Globus pallidus (tissue), 1 donor: ENCODE measurements at regions not wholly inside any gene's neighbourhood (a gene's known extent, or its start where the extent isn't known, plus 50 kb on each side); places are given as distances from the start of the nearest gene placed in this dataset.
A peak's percentile ranks its signal among the peaks of the same experiment; 100 is the strongest.

ENCODE experiments used
- DNase-seq: peaks from one replicate; pipeline ENCODE4 v3.0.0-alpha.2; 2015; ENCODE audit warnings: low spot score

DNA sequence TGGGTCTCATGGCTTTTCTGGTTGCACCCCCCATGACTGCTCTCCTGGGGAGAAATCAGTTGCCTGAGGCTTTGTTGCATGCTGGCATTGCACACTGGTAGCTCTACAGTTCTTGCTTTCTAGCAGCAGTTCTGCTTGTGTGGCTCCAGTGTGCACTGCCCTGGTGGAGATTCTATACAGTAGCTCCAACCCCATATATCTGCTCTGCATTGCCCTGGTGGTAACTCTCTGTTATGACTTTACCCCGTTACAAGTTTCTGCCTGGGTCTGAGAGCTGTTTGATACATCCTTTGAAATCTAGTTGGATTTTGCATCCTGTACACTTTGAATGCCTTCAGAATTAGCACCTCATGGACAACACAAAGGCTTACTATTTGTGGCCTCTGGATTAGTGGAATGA, 241.4 kb upstream of the EPHA5 start:
- no peak for DNase-seq

- no peak for DNase-seq
Measured at GRCh38 chr4:65893957-65894755, 223.9 kb upstream of the EPHA5 start.

- no peak for DNase-seq
Measured at GRCh38 chr4:65893271-65893670, 223.0 kb upstream of the EPHA5 start.

DNA sequence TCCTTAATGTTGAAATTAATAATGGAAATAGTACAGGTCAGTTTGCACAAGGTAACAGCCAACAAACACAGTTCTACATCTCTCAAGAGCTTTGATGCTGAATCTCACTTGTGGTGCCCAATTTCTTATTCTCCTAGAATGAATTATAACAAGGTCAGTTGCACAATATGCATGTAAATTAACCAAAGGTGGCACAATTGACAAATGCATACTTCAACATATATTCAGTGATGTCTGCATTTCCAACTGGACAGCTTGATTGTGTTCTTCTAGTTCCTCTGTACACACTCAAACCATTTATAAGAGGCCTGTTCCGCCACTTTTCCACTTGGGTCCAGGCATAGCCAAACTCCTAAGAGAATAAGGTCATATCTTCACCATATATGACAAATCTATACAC, 210.3 kb upstream of the EPHA5 start:
- DNase-seq = no peak

DNA sequence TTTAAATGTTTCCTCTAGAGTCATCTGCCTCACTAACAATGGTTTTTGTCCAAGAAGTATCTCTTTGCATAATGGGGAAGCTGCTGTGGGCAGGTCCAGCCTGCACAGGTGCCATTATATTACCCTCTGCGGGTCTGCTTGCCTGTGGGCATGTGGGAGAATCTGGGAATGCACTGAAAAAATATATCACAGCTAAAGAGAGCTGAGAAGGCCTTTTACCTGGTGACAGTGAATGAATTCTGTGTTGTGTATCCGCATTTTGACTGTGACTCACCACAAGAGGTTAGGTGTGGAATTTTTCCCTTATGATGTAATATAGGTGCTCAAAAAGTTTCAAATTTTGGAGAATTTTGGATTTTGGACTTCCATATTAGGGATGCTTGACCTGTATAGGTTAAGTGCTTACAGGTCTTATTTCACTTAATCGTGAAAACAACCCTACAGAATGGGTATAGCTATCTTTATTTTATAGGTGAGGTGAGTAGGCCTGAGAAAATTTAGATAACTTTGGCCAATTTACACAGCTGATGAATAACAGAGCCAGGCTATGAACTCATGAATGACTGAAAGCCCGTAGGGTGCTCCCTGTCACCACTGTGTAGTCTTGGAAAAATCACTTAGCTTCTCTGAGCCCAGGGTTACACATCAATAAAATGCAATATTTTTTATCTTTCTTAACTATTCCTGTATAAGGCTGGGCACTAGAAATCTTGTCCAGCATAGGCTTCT, 198.0 kb upstream of the EPHA5 start:
- DNase-seq = no peak

- DNase-seq = no peak
Measured at GRCh38 chr4:65865489-65865888, 195.2 kb upstream of the EPHA5 start.

DNA sequence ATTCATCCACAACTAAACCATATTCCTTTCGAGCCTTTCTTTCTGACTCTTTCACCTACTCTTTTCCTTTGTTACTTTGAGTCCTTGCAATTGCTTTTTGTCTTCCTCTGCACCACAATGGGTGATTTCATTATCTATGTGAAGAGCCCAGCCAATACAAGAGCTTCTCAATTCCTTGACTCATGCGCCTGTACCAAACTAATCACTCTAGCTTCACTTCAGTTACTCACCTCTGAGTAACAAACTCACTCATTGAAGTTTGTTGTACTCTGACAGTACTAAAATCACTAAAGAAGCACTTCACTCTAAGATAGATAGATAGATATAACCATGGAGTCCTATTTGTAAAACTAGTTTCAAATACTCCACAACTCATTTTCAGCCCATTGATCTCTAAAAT, 191.7 kb upstream of the EPHA5 start:
- no peak for DNase-seq

- DNase-seq = no peak
Measured at GRCh38 chr4:65845199-65845773, 175.0 kb upstream of the EPHA5 start.

DNA sequence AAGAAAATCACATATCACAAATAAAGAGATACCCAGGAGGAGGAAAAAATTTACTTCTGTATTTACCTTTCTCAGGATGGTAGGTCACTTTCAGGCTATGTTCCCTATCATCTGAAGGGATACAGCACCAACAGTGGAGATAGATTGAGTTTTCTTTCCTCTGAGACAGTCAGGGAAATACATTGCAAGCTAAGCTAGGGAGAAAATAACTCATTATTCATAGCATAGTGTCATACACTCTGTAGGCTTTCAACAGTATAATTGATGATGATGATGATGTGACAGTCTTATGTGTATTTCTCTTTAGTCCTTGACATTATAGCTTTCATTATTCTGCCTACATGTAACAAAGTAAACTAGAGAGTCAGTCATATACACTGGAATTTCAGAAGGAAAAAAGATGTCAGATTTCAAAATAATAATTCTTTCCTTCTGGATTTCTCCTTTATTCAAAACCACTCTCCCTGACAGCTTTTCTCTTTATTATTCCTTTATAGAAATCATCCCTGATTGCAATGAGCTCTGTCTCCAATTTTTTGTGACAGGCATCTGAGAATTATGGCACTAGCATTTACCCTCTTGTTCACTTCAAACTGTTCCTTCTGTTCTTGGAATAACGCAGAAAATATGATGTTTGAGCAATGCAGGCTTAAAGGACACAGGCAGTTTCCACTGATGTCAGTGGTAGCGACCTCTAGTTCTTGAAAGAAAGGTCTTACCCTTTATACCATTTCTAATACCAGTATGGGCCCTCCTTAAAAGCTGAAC, 169.1 kb upstream of the EPHA5 start:
- no peak for DNase-seq

DNA sequence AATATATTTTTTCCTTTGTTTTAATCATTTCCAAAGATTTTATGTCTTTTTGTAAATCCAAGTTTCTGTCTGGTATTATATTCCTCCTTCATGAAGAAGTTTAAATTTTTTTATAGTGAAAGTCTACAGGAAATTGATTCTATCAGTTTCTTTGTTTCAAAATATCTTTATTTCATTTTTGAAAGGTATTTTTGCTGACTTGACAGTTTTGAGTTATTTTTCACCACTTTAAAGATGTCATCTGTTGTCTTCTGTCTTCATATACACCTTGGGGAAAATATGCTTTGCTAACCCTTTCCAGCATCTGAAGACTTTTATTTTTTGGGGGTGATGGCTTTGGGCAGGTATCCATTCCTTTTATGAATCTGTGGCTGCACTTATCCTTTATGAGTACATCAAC, 164.4 kb upstream of the EPHA5 start:
- DNase-seq = no peak

DNA sequence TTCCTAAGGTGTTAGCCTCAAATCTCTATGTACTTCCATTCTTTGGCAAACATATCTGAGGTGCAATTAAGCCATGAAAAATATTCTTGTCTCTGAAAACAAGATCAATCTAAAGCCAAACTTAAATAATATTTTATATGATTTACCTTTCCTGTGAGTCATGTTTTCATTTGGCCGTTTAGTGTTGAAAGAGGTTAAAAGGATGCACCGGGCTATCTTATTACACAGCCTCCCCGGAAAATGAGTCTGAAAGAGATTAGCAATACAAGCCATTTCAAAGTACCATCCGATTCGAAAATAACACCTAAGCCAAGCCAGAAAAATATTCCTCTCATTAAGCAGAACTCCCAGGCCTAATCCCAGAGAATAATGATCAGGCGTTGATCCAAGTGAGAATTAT, 161.5 kb upstream of the EPHA5 start:
- DNase-seq = no peak

GRCh38 chr4:65825116-65825753, 154.9 kb upstream of the EPHA5 start:
- DNase-seq = no peak

- DNase-seq = no peak
Measured at GRCh38 chr4:65819192-65819591, 148.9 kb upstream of the EPHA5 start.

- DNase-seq = no peak
Measured at GRCh38 chr4:65805936-65806335, 135.6 kb upstream of the EPHA5 start.

- no peak for DNase-seq
Measured at GRCh38 chr4:65799513-65799912, 129.2 kb upstream of the EPHA5 start.

GRCh38 chr4:65798498-65799127, 128.3 kb upstream of the EPHA5 start:
- no peak for DNase-seq

DNA sequence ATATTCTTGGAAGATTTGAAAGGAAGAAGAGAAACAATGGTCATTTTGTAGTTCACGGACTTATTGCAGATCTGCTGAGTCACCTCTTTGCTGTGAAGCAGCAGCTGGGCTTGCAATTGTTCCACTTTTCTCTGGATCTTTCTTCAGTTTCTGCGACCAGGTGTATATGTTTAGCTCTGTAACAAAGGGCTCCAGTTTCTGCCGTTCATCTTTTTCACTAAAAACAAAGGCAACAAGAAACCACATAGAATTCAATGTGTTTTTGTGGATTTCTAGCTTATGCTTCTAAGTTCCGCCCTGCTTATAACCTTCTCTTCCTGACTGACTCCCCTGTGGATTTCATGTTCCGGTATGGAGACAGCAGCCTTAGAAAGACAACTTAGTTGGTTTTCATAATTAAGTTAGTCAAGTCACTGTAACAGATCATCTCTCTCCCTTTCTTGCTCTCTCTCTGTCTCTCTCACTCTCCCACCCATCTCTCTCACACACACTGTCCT, 121.6 kb upstream of the EPHA5 start:
- peak; percentile 37 for DNase-seq

DNA sequence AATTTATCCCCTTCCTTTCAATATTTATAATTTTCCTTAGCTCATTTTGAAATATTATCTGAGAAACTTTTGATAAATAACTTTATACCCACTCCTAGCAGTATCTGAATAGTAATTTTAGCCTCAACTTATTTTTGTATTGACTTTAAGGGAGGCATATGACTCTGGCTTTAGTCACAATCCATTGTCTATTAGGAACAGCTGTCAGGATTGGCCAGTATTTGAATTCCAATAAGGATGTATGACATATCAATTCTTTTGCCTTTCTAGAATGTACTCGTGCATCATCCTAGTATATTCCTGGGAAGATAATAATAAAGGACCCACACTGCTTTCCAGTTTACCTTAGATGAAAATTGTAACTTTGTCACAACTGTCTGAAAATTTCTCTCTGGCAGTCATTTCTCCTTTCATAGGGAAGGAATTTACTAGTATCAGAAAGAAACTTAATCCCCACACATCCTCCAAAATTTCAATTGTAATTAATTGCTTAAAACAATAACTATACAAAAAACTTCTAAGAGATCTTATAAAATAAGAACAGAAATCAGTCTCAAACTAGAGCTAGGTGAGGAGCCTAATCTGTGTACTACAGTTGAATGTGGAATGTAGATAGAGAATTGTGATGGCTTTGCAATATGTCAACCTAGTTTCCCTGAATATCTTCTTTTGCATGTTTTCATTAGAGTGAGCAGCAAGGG, 121.0 kb upstream of the EPHA5 start:
- DNase-seq = no peak

DNA sequence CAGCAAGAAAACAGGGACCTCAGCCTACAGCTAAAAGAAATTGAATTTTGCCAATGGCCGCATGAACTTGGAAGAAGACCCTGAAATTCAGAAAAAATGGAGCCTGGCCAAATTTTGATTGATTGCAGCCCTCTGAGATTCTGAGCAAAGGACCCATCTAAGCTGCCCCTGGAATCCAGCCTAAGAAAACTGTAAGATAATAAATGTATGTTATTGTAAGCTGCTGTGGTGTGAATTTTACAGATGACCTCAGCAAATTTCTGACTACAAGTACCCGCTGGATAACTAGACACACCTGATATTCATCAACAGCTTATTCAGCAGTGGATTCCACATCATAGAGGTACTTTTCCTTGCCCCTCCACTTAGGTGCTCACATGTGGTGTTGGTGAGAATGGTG, 119.5 kb upstream of the EPHA5 start:
- no peak for DNase-seq

GRCh38 chr4:65789341-65789740, 119.1 kb upstream of the EPHA5 start:
- no peak for DNase-seq

DNA sequence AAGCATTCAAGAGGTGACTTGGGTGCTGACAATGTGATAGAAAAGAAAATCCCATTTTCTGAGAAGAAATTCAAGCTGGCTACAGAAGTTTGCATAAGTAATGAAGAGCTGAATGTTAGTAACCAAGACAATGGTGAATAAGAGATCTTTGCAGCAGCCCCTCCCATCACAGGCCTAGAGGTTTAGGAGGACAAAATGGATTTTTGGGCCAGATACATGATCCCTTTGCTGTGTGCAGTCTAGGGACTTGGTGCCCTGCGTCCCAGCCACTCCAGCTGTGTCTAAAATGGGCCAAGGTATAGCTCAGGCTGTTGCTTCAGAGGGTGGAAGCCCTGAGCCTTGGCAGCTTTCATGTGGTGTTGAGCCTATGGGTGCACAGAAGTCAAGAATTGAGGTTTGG, 107.0 kb upstream of the EPHA5 start:
- no peak for DNase-seq
